IMR-90 (cell line): ENCODE measurements at regions not wholly inside any gene's neighbourhood (a gene's known extent, or its start where the extent isn't known, plus 50 kb on each side); places are given as distances from the start of the nearest gene placed in this dataset.

ENCODE experiments used
- ATAC-seq: fragments of 200-7000 bp; cut with Tn5 transposase; 2 replicates; pipeline ENCODE4 v1.9.1; 2020; ENCODE audit warnings: low read depth, mild to moderate bottlenecking, moderate library complexity
- BruUV-seq: library from RNA; stranded (reverse); fragments of 400-500 nt; replicated peaks from 2 replicates; lab custom pipeline; 2021; lab: Mats Ljungman, UMichigan
- CTCF ChIA-PET: fragments of 300-600 bp; formaldehyde crosslinking; extraction: SDS; loops from one replicate; lab custom pipeline; 2021; ENCODE audit warnings: antibody characterized with exemption; lab: Yijun Ruan, JAX
- POLR2A ChIA-PET: fragments of 300-600 bp; sonication (Branson Sonifier 250); formaldehyde crosslinking; loops from one replicate; lab custom pipeline; 2022; ENCODE audit warnings: antibody characterized with exemption; ENCODE audit not compliant: unreplicated experiment; lab: Charles Lee
- DNase-seq: peaks from one replicate; pipeline ENCODE4 v3.0.0; 2013
- H2AFZ ChIP-seq: replicated peaks from 2 replicates; pipeline ENCODE3; 2013; ENCODE audit warnings: low read length, mild to moderate bottlenecking; ENCODE audit not compliant: poor library complexity
- H2AK5ac ChIP-seq: 2 replicates; pipeline ENCODE4 v1.6.1; 2013; ENCODE audit warnings: low read depth, low read length, inconsistent platforms
- H2AK9ac ChIP-seq: replicated peaks from 2 replicates; pipeline ENCODE3; 2013; ENCODE audit warnings: mild to moderate bottlenecking, low read depth, low read length, moderate library complexity; ENCODE audit not compliant: poor library complexity
- H2BK120ac ChIP-seq: 2 replicates; pipeline ENCODE4 v1.6.1; 2013; ENCODE audit warnings: low read depth, low read length, inconsistent platforms
- H2BK15ac ChIP-seq: 3 replicates; pipeline ENCODE4 v1.6.1; 2013; ENCODE audit warnings: low read depth, low read length, inconsistent platforms
- H2BK20ac ChIP-seq: 2 replicates; pipeline ENCODE4 v1.6.1; 2013; ENCODE audit warnings: low read depth, mild to moderate bottlenecking, inconsistent platforms, low read length, moderate library complexity
- H2BK5ac ChIP-seq: 2 replicates; pipeline ENCODE4 v1.6.1; 2013; ENCODE audit warnings: mild to moderate bottlenecking, low read depth, low read length, inconsistent platforms; ENCODE audit not compliant: poor library complexity, severe bottlenecking
- H3K14ac ChIP-seq: replicated peaks from 2 replicates; pipeline ENCODE4 v1.6.1; 2013; ENCODE audit warnings: low read depth, low read length, inconsistent platforms
- H3K18ac ChIP-seq: 2 replicates; pipeline ENCODE4 v1.6.1; 2013; ENCODE audit warnings: low read depth, low read length, control low read depth
- H3K23ac ChIP-seq: 2 replicates; pipeline ENCODE4 v1.6.1; 2013; ENCODE audit warnings: low read depth, low read length, inconsistent platforms
- H3K27ac ChIP-seq: 2 replicates; pipeline ENCODE4 v1.5.1; 2013; ENCODE audit warnings: mild to moderate bottlenecking, control low read depth, low read length; ENCODE audit not compliant: insufficient read depth
- H3K27me3 ChIP-seq: 2 replicates; pipeline ENCODE4 v1.6.1; 2013; ENCODE audit warnings: low read length; ENCODE audit not compliant: control insufficient read depth, insufficient read depth
- H3K36me3 ChIP-seq: 2 replicates; pipeline ENCODE4 v1.6.1; 2013; ENCODE audit warnings: low read length, mixed read lengths; ENCODE audit not compliant: control insufficient read depth, insufficient read depth
- H3K4ac ChIP-seq: 2 replicates; pipeline ENCODE4 v1.6.1; 2013; ENCODE audit warnings: low read depth, low read length, inconsistent platforms
- H3K4me1 ChIP-seq: 2 replicates; pipeline ENCODE4 v1.6.1; 2013; ENCODE audit warnings: low read length, mixed read lengths; ENCODE audit not compliant: control insufficient read depth, insufficient read depth
- H3K4me2 ChIP-seq: 2 replicates; pipeline ENCODE4 v1.6.1; 2013; ENCODE audit warnings: low read depth, mild to moderate bottlenecking, control low read depth, low read length, moderate library complexity
- H3K4me3 ChIP-seq: 2 replicates; pipeline ENCODE4 v1.5.1; 2013; ENCODE audit warnings: low read depth, mild to moderate bottlenecking, control low read depth, low read length, moderate library complexity; ENCODE audit not compliant: insufficient read depth
- H3K56ac ChIP-seq: 2 replicates; pipeline ENCODE4 v1.6.1; 2013; ENCODE audit warnings: low read length, inconsistent platforms; ENCODE audit not compliant: insufficient read depth; ENCODE audit errors: extremely low read depth
- H3K79me1 ChIP-seq, 2 experiments: 2 replicates each; pipeline ENCODE4 v1.6.1; 2013; ENCODE audit warnings: low read length in 2 of 2, inconsistent platforms in 1 of 2, low read depth in 1 of 2
- H3K9ac ChIP-seq: 2 replicates; pipeline ENCODE4 v1.6.1; 2013; ENCODE audit warnings: low read depth, low read length, control low read depth
- H3K9me1 ChIP-seq: 2 replicates; pipeline ENCODE4 v1.6.1; 2013; ENCODE audit warnings: low read length, inconsistent platforms; ENCODE audit not compliant: insufficient read depth
- H3K9me3 ChIP-seq: 2 replicates; pipeline ENCODE4 v1.6.1; 2013; ENCODE audit warnings: low read length; ENCODE audit not compliant: control insufficient read depth, insufficient read depth
- H4K20me1 ChIP-seq: 2 replicates; pipeline ENCODE4 v1.6.1; 2013; ENCODE audit warnings: low read length, inconsistent platforms; ENCODE audit not compliant: insufficient read depth
- H4K5ac ChIP-seq: 2 replicates; pipeline ENCODE4 v1.6.1; 2013; ENCODE audit warnings: mild to moderate bottlenecking, low read depth, low read length, control low read depth
- H4K8ac ChIP-seq, 2 experiments: 2 replicates each; pipeline ENCODE4 v1.6.1; 2013; ENCODE audit warnings: low read depth in 2 of 2, low read length in 2 of 2, control low read depth in 1 of 2, inconsistent platforms in 1 of 2
- H4K91ac ChIP-seq: 2 replicates; pipeline ENCODE4 v1.6.1; 2013; ENCODE audit warnings: low read depth, low read length, inconsistent platforms; ENCODE audit not compliant: insufficient read depth
- BHLHE40 ChIP-seq: fragments of 150-350 bp; IDR thresholded peaks from 2 replicates; pipeline ENCODE4 v1.6.1; 2016; ENCODE audit warnings: mild to moderate bottlenecking, low read depth, low read length
- CEBPB ChIP-seq: IDR thresholded peaks from 2 replicates; pipeline ENCODE4 v1.6.1; 2012; ENCODE audit warnings: low read depth, low read length, improper control_type of control experiment
- CHD1 ChIP-seq: IDR thresholded peaks from 2 replicates; pipeline ENCODE4 v1.6.1; 2012; ENCODE audit warnings: low read depth, low read length, improper control_type of control experiment
- CTCF ChIP-seq: conservative IDR thresholded peaks from 2 replicates; pipeline ENCODE4 v1.5.1; 2012; ENCODE audit warnings: mild to moderate bottlenecking, low read depth, low read length, improper control_type of control experiment
- ELK1 ChIP-seq: fragments of 150-350 bp; IDR thresholded peaks from 2 replicates; pipeline ENCODE4 v1.6.1; 2016; ENCODE audit warnings: low read depth, mild to moderate bottlenecking, low read length, moderate library complexity, borderline replicate concordance
- FOS ChIP-seq: fragments of 150-350 bp; IDR thresholded peaks from 2 replicates; pipeline ENCODE4 v1.6.1; 2016; ENCODE audit warnings: low read depth, low read length
- MAFK ChIP-seq: IDR thresholded peaks from 2 replicates; pipeline ENCODE4 v1.6.1; 2012; ENCODE audit warnings: low read depth, low read length, improper control_type of control experiment
- MAZ ChIP-seq: IDR thresholded peaks from 2 replicates; pipeline ENCODE4 v1.6.1; 2012; ENCODE audit warnings: low read depth, mild to moderate bottlenecking, low read length, improper control_type of control experiment, moderate library complexity, borderline replicate concordance
- MXI1 ChIP-seq: IDR thresholded peaks from 2 replicates; pipeline ENCODE4 v1.6.1; 2012; ENCODE audit warnings: low read depth, mild to moderate bottlenecking, low read length, moderate library complexity, borderline replicate concordance
- NFE2L2 ChIP-seq: fragments of 150-350 bp; IDR thresholded peaks from 2 replicates; pipeline ENCODE4 v1.6.1; 2016; ENCODE audit warnings: low read depth, mild to moderate bottlenecking, low read length
- POLR2A ChIP-seq: IDR thresholded peaks from 2 replicates; pipeline ENCODE4 v1.6.1; 2012; ENCODE audit warnings: mild to moderate bottlenecking, low read depth, low read length
- RAD21 ChIP-seq: IDR thresholded peaks from 2 replicates; pipeline ENCODE4 v1.6.1; 2012; ENCODE audit warnings: low read length, improper control_type of control experiment
- RCOR1 ChIP-seq: IDR thresholded peaks from 2 replicates; pipeline ENCODE4 v1.6.1; 2012; ENCODE audit warnings: mild to moderate bottlenecking, low read length, improper control_type of control experiment; ENCODE audit not compliant: insufficient replicate concordance
- RFX5 ChIP-seq: IDR thresholded peaks from 2 replicates; pipeline ENCODE4 v1.8.0; 2012; ENCODE audit warnings: low read depth, mild to moderate bottlenecking, low read length, moderate library complexity
- SMC3 ChIP-seq: fragments of 150-350 bp; IDR thresholded peaks from 2 replicates; pipeline ENCODE4 v1.6.1; 2016; ENCODE audit warnings: low read depth, mild to moderate bottlenecking, antibody characterized with exemption, low read length, moderate library complexity
- USF2 ChIP-seq: fragments of 150-350 bp; IDR thresholded peaks from 2 replicates; pipeline ENCODE4 v1.6.1; 2017; ENCODE audit warnings: mild to moderate bottlenecking, antibody characterized with exemption, low read length, low read depth
- WGBS, 2 experiments: methylation state at CpG; one replicate each; pipeline versions ENCODE4 v1.1.5 to v1.1.7; 2013; ENCODE audit warnings: missing lambda C conversion rate in 2 of 2; ENCODE audit not compliant: insufficient read length in 1 of 2; ENCODE audit errors: extremely low coverage in 2 of 2; 5-methylcytosine and 5-hydroxymethylcytosine counted together
- dilution Hi-C: fragments of 300-500 bp; cut with HindIII; formaldehyde crosslinking; loops from one replicate; pipeline ENCODE4 v1.14.3; 2018; ENCODE audit warnings: low sequenced_read_pairs; ENCODE audit not compliant: unreplicated experiment
- in situ Hi-C: fragments of 300-500 bp; cut with MboI; formaldehyde crosslinking; loops from 3 replicates; pipeline ENCODE4 v1.14.3; 2019; ENCODE audit warnings: low sequenced_read_pairs, inconsistent platforms, mixed read lengths
- intact Hi-C: fragments of 100-400 bp; cut with micrococcal nuclease; formaldehyde crosslinking; loops from 2 replicates; pipeline ENCODE4 v1.10.0; 2022

- ATAC-seq, result no peak
- Histone ChIP-seq H3K27ac (no peak overlapping the region), H3K9me3 (no peaks in the 10 kb centered on the region), H2AK9ac (no peak overlapping the region), H2BK20ac (no peak overlapping the region), H3K4me2 (no peak overlapping the region), H3K9ac (no peak overlapping the region), H3K23ac (no peak overlapping the region), H3K36me3 (no peaks in the 10 kb centered on the region), H3K4me1 (no peaks in the 10 kb centered on the region), H3K56ac (no peak overlapping the region), H2AFZ (no peak overlapping the region), H3K79me1 (no peaks in the 10 kb centered on the region), H3K9me1 (no peaks in the 10 kb centered on the region), H3K18ac (no peak overlapping the region), H2AK5ac (no peak overlapping the region), H2BK5ac (no peak overlapping the region), H4K5ac (no peak overlapping the region), H2BK120ac (no peak overlapping the region), H4K20me1 (no peaks in the 10 kb centered on the region), H3K27me3 (no peaks in the 10 kb centered on the region), H3K4me3 (no peak overlapping the region), H4K91ac (no peak overlapping the region), H3K14ac (no peak overlapping the region), H4K8ac (no peak overlapping the region), H3K4ac (no peak overlapping the region), H2BK15ac (no peak overlapping the region)
- TF ChIP-seq MAFK, result no peak
- no peak for TF ChIP-seq RFX5
- TF ChIP-seq RCOR1, result no peak
- no peak for TF ChIP-seq BHLHE40
- TF ChIP-seq CTCF, result no peak
- TF ChIP-seq CEBPB, result no peak
- TF ChIP-seq MAZ, result no peak
- no peak for TF ChIP-seq ELK1
- TF ChIP-seq NFE2L2, result no peak
- no peak for TF ChIP-seq CHD1
- TF ChIP-seq RAD21, result no peak
- no peak for TF ChIP-seq USF2
- no peak for TF ChIP-seq FOS
- TF ChIP-seq MXI1, result no peak
- no peak for TF ChIP-seq SMC3
- no peak for TF ChIP-seq POLR2A
- in situ Hi-C loops (no loop called here), dilution Hi-C loops (no loop called here), intact Hi-C loops (no loop called here)
- POLR2A ChIA-PET, result no interaction called here
- CTCF ChIA-PET, result no interaction called here
- DNase-seq, result no peak
- 60% methylated on average over 1 of the region's 2 CpGs; no CpG with 5 or more reads in 1 of the 2 experiments for WGBS, 2 experiments
- no TSS peak for BruUV-seq
Measured at GRCh38 chr1:187755536-187755935, 926.8 kb downstream of the PLA2G4A start.
